CD4-positive, alpha-beta T cell treated with Interleukin-17A for 1 hour (primary cell): ENCODE measurements at regions not wholly inside any gene's neighbourhood (a gene's known extent, or its start where the extent isn't known, plus 50 kb on each side); places are given as distances from the start of the nearest gene placed in this dataset.

Experiments
- DNase-seq: peaks from one replicate; pipeline ENCODE4 v3.0.0-alpha.2; 2020

DNA sequence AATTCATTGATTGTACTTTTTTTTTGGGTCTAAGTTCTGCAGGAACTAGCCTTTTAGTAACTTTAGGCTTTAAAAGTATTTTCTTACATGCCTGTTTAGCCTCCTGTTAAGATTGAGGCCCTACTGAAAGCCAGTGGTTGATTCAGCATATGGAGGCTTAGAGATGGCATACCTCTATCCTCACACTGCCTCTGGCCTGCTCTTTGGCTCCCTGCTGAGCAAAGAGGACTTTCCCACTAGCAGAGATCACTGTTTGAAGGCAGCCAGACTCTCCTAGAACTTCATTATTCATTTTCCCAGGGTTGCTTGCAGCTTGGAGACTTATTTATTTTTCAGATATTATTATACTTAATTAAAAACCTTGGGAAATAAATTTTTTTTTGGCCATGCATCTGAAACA, 405.6 kb upstream of the MEX3C start:
- DNase-seq = no peak

DNA sequence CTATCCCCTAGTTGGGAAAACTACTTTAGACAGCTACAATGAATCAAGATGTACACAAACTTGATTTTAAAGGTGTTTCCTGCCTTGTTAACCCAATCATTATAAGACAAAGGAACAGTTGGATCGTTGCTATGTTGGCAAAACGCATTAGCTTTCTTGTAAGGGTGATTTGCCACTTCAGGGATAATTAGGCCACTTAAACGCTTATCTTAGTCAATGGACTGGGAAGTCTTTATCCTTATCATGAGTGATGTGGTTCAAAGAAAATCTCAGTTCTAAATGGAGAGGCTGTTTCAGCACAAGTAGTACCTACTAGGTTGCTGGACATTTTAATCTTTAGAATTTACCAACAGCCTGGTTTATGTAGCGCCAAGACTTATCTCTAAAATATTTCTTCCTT, 406.1 kb upstream of the MEX3C start:
- no peak for DNase-seq

GRCh38 chr18:51610481-51610880, 413.0 kb upstream of the MEX3C start:
- no peak for DNase-seq

DNA sequence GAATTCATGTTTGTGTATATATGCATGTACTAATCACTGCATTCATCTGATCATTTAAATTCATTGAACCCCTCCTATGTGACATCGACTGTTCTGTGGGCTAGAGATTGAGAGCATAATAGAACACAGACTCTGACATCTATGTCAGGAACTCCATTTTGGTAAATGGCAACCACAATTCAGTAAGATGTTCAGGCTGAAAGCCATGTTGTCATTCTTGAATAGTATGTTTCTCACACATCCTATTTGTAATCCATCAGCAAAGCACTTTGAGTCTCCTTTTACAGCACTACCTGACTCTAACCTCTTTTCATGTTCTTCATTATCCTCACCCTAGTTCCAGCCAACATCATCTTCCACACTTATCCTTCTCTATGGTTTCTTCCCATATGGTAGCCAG, 413.8 kb upstream of the MEX3C start:
- no peak for DNase-seq

DNA sequence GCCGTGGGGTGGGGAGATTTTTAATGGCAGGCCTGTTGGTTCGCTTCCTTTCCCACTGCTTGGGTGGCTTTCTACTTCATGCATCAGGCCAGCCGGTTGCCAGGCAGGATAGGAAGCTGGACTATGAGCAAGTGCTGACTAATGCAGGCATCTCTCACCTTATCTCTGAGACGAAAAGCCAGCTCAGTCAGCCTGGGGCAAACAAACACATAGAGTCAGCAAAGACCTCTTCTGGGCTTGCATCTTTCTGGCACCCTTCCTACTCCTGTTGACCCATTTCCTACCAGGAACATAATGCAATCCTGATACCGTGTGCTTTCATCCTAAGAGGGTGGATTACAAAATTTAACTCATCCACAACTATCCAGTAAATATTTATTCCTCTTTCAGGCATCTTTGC, 416.6 kb upstream of the MEX3C start:
- no peak for DNase-seq

DNA sequence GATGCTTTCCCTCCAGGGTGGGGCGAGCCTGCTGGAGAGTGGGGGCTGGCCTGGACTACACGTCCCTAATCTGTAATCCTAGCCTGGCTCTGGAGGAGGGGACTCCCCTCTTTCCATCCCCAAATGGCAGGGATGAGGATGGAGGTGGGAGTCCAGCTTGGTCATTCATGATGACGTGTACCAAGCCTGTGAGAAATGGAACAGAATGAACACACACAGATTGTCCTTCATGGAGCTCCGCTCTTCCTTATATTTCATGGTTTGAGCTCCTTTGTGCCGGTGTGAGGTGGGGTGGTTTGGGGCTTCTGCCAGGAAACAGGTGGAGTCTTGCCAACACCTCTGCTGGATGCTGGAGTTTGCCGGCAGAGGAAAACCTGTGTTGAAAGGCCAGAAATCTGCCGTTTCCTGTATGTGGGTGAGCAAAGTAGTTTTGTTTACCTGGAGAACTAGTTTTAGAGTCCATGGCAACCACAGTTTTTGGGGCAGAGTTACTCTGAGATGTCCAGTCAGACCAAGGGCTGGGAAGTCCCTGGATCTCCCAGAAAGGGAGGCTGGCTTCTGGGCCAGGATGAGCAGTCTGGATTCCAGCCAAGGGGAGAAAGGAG, 417.6 kb upstream of the MEX3C start:
- DNase-seq = no peak

DNA sequence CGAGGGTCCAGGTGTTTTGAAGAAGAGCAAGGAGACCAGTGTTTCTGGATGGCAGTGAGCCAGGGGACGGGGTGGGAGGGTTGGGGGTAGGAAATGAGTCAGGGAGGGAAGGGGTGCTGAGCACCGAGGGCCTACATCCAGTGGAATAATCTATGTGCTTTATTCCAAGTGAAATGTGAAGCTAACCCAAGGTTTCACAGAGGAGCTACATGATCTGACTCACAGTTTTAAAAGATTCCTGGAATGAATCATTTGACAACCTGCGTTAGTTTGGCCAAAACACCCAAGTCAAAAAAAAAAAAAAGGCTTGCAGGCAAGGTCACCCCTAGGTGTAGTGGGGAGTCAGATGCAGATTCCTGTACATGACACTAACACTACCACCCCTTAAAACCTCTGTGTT, 419.7 kb upstream of the MEX3C start:
- no peak for DNase-seq

DNA sequence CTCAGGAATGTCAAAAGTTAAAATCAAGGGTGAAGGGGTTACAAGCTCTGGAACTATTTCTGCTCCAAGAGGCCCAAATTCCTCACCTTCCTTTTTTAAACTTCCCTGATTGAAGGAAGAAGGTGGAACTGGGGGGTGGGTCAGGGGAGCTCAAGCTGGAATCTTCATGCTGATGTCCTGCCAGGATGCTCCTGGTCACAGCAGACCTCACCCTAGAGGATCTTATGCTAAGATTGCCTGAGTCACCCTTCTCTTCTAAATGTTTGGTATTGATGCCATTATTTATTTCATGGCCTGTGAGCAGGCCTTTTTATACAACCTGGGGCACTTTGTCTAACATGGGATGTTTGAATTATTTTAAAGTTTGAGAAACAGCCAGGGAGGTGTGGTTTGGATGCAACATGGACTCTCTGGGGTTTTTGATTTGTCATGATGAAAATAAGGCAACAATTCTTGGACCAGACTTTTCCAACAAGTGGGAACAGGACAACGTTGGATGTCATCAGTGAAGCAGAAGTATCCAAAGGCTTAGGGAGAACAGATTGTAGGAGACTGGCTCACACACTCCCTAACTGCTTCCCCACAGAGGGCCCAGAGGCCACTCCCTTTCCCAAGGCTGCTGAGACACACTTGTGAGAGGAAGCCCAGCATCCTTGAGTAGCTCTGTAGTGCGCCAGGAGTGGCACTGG, 420.2 kb upstream of the MEX3C start:
- no peak for DNase-seq

DNA sequence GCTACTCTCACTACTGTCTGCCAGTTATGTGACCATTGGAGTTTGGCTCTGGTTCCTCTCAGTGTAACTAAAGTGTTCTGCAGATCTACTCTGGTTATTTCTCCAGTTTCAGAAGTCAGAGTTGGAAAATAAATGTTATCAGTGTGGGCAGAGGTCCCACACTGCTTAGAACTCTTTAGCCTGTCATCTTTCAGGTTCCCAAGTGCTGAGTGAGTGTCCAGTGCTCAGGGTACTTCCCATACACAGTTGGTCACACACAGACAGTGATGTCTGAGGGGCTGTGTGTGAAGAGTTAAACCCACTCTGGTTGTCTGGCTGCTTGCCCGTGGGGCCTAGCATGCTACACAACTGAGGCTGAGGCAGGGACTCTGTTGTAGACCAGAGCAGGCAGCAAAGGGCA, 421.8 kb upstream of the MEX3C start:
- no peak for DNase-seq

- no peak for DNase-seq
Observed at GRCh38 chr18:51621113-51621863, 423.8 kb upstream of the MEX3C start.

DNA sequence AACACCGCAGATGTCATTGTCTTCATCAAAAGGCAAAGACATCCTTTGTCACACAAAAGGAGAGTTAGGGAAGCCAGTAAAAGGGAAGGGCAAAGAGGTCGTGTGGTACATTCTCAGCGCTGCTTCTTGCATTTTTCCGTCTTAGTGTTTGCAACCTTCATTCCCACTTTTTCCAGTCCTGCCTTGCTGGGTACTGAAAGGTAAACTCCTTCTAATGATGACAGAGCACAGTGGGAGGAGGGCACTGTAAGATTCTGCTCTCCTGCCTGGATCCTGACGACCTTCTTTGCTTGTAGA, 424.3 kb upstream of the MEX3C start:
- DNase-seq = no peak

DNA sequence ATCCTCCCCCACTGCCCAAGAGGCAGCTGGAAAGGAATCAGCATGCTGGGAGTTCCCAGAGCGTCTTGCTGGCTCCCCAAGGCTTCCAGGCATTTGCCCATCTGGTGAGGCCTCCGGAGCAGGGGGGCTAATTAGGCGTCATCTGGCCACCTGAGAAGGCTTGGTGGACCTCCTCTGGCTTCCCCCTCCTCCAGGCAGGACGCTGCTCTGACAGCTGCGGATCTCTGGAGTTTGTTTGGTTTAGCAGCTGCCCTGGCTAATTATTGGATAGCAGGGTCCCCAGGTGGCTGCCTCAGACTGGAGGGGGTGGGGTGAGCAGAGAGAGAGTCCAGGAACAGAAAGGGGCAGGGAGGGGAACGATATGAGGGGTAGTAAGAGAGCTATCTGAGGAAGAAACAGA, 425.2 kb upstream of the MEX3C start:
- DNase-seq = no peak

- DNase-seq = no peak
Observed at GRCh38 chr18:51623653-51624052, 426.2 kb upstream of the MEX3C start.

GRCh38 chr18:51630706-51631105, 433.2 kb upstream of the MEX3C start:
- DNase-seq = no peak

DNA sequence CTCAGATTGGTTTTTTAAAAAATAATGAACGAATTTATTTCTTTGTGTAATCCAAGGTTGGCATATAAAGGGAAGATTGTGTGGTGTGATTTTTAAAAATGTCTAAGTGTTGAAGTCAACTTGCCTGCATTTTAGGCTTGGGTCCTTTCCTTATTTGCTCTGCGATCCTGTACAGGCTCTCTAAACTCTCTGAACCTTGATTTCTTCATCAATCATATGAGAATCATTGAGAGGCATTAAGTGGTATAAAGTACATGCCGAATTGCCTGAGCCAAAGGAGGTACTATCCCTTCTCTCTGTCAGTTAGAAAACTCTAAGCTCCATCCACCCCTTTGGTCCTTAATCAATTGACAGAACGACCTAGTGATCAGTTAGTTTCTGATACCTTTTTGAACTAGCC, 440.4 kb upstream of the MEX3C start:
- no peak for DNase-seq

- DNase-seq = no peak
Observed at GRCh38 chr18:51639541-51639940, 442.1 kb upstream of the MEX3C start.

- no peak for DNase-seq
Observed at GRCh38 chr18:51643483-51643882, 446.0 kb upstream of the MEX3C start.

DNA sequence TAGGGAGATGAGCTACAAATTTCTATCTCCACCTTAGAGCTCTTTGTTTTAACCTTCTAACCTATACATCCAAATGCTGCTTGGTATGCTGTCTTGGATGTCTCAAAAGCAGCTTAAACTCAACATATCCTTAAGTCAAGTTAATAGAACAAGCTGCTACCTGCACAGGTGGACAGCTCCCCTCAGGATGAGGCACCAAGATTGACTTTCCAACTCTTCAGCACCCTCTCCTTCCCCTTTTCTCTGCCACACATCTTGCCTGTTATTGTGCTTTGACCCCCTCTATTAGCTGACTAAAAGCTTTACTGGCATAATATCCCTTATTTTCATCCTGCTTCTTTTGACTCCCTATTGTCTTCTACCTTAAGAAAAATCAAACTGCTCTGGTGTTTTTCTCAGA, 448.1 kb upstream of the MEX3C start:
- no peak for DNase-seq

DNA sequence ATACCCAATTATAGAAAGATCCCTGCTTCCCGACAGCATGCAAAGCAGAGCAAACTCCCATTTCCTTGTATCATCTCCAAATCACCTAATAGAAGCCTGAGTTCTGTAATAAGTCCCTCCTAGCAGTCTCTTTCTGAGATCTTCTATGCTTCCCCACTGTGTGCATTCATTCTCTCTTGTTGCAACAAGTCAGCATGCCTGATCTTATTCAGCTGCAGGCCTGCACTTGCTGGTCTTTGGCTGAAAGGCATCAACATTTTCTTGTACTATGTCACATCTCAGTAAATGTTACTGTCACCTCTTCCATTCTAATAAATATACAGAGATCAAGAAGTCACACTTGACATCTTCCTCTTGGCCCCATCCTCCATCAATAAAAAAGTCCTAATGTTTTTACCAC, 449.9 kb upstream of the MEX3C start:
- DNase-seq = no peak

DNA sequence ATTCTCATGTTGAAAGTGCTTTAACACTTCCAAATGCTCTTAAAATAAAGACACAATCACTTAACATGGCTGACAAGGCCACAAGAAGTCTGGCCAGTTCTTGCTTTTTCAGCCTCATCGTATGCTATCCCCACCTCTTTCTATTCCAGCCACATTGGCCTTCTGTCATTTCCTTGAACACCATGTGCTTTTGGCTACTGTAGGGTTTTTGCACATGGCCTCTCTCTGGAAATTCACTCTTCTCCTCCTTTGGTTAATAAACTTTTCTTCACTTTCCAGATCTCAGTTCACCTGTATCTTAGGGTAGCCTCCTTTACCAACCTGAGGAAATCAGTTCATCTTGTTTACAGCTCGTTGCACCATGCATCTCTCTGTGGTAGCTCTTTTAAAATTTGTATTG, 450.5 kb upstream of the MEX3C start:
- DNase-seq = no peak

- no peak for DNase-seq
Observed at GRCh38 chr18:51649796-51650195, 452.3 kb upstream of the MEX3C start.

GRCh38 chr18:51651761-51652160, 454.3 kb upstream of the MEX3C start:
- no peak for DNase-seq

- no peak for DNase-seq
Observed at GRCh38 chr18:51653507-51654213, 456.2 kb upstream of the MEX3C start.
